Midbrain (tissue), 1 donor: ENCODE measurements at regions not wholly inside any gene's neighbourhood (a gene's known extent, or its start where the extent isn't known, plus 50 kb on each side); places are given as distances from the start of the nearest gene placed in this dataset.

ENCODE experiments used
- DNase-seq: peaks from one replicate; lab custom pipeline; 2025; lab: John Stamatoyannopoulos, UW

- no peak for DNase-seq
Measured at GRCh38 chr2:51505533-51505932, 473.6 kb upstream of the NRXN1 start.

GRCh38 chr2:51490576-51491234, 458.8 kb upstream of the NRXN1 start:
- no peak for DNase-seq

- no peak for DNase-seq
Measured at GRCh38 chr2:51484605-51485004, 452.7 kb upstream of the NRXN1 start.

GRCh38 chr2:51483720-51484119, 451.8 kb upstream of the NRXN1 start:
- no peak for DNase-seq

GRCh38 chr2:51472783-51473182, 440.9 kb upstream of the NRXN1 start:
- no peak for DNase-seq

GRCh38 chr2:51472300-51472699, 440.4 kb upstream of the NRXN1 start:
- no peak for DNase-seq

GRCh38 chr2:51469102-51469501, 437.2 kb upstream of the NRXN1 start:
- DNase-seq, result no peak

- DNase-seq, result no peak
Measured at GRCh38 chr2:51465326-51465725, 433.4 kb upstream of the NRXN1 start.

GRCh38 chr2:51454177-51454576, 422.2 kb upstream of the NRXN1 start:
- no peak for DNase-seq

- no peak for DNase-seq
Measured at GRCh38 chr2:51448911-51449310, 417.0 kb upstream of the NRXN1 start.

GRCh38 chr2:51441786-51442185, 409.9 kb upstream of the NRXN1 start:
- DNase-seq, result no peak

GRCh38 chr2:51424418-51424817, 392.5 kb upstream of the NRXN1 start:
- no peak for DNase-seq

- no peak for DNase-seq
Measured at GRCh38 chr2:51420511-51420910, 388.6 kb upstream of the NRXN1 start.

- DNase-seq, result no peak
Measured at GRCh38 chr2:51413726-51414125, 381.8 kb upstream of the NRXN1 start.

GRCh38 chr2:51410331-51410730, 378.4 kb upstream of the NRXN1 start:
- DNase-seq, result no peak

GRCh38 chr2:51409920-51410319, 378.0 kb upstream of the NRXN1 start:
- DNase-seq, result no peak

GRCh38 chr2:51404226-51404625, 372.3 kb upstream of the NRXN1 start:
- DNase-seq, result no peak

GRCh38 chr2:51401546-51401945, 369.6 kb upstream of the NRXN1 start:
- DNase-seq, result no peak

- no peak for DNase-seq
Measured at GRCh38 chr2:51387235-51387634, 355.3 kb upstream of the NRXN1 start.

- DNase-seq, result no peak
Measured at GRCh38 chr2:51379997-51380396, 348.1 kb upstream of the NRXN1 start.

- no peak for DNase-seq
Measured at GRCh38 chr2:51368250-51368649, 336.3 kb upstream of the NRXN1 start.

GRCh38 chr2:51350100-51350499, 318.2 kb upstream of the NRXN1 start:
- DNase-seq, result no peak

GRCh38 chr2:51344886-51345285, 313.0 kb upstream of the NRXN1 start:
- DNase-seq, result no peak
